H1 (cell line): ENCODE measurements at regions not wholly inside any gene's neighbourhood (a gene's known extent, or its start where the extent isn't known, plus 50 kb on each side); places are given as distances from the start of the nearest gene placed in this dataset.

Experiments
- CTCF ChIA-PET: fragments of 300-600 bp; sonication (Branson Sonifier 250); formaldehyde crosslinking; loops from one replicate; lab custom pipeline; 2021; ENCODE audit not compliant: partially characterized antibody; lab: Charles Lee
- POLR2A ChIA-PET: fragments of 300-600 bp; sonication (Branson Sonifier 250); formaldehyde crosslinking; loops from one replicate; lab custom pipeline; 2021; ENCODE audit warnings: inconsistent platforms; ENCODE audit not compliant: partially characterized antibody; lab: Charles Lee
- DNase-seq, 2 experiments: peaks; one replicate each; pipeline versions ENCODE4 v3.0.0 to v3.0.0-alpha.2; 2010 to 2022; ENCODE audit warnings: low spot score in 2 of 2, low read depth in 1 of 2, mixed read lengths in 1 of 2
- FAIRE-seq: peaks from 2 replicates; lab custom pipeline; 2011; peaks lifted over from hg19 to GRCh38; lab: Jason Lieb, UNC
- H2AFZ ChIP-seq: 2 replicates; pipeline ENCODE4 v1.8.1; 2012; ENCODE audit warnings: low read length, inconsistent platforms
- H2AK5ac ChIP-seq: 2 replicates; pipeline ENCODE4 v1.6.1; 2013; ENCODE audit warnings: low read depth, low read length
- H2BK120ac ChIP-seq: replicated peaks from 2 replicates; pipeline ENCODE3; 2013; ENCODE audit warnings: low read depth, low read length, inconsistent platforms
- H2BK12ac ChIP-seq: 2 replicates; pipeline ENCODE4 v1.6.1; 2013; ENCODE audit warnings: low read depth, low read length
- H2BK15ac ChIP-seq: 2 replicates; pipeline ENCODE4 v1.6.1; 2013; ENCODE audit warnings: low read length
- H2BK20ac ChIP-seq: 2 replicates; pipeline ENCODE4 v1.6.1; 2013; ENCODE audit warnings: low read length
- H2BK5ac ChIP-seq: 2 replicates; pipeline ENCODE4 v1.6.1; 2013; ENCODE audit warnings: low read depth, low read length
- H3K14ac ChIP-seq: 2 replicates; pipeline ENCODE4 v1.6.1; 2013; ENCODE audit warnings: inconsistent platforms; ENCODE audit not compliant: insufficient read length
- H3K18ac ChIP-seq: 2 replicates; pipeline ENCODE4 v1.6.1; 2013; ENCODE audit warnings: low read length; ENCODE audit errors: extremely low read depth
- H3K23ac ChIP-seq: 2 replicates; pipeline ENCODE4 v1.6.1; 2013; ENCODE audit warnings: inconsistent platforms; ENCODE audit not compliant: insufficient read length
- H3K23me2 ChIP-seq: 2 replicates; pipeline ENCODE4 v1.6.1; 2013; ENCODE audit warnings: low read depth, low read length
- H3K27ac ChIP-seq: 2 replicates; pipeline ENCODE4 v1.6.1; 2011; ENCODE audit warnings: low read depth, low read length, inconsistent platforms
- H3K27me3 ChIP-seq, 4 experiments: replicated peaks in 1 of 4; 1 replicate in 1 of 4; 2 replicates in 3 of 4; pipeline versions ENCODE4 v1.6.1 to v1.8.1; 2011 to 2013; ENCODE audit warnings: low read length in 3 of 4, mild to moderate bottlenecking in 3 of 4, inconsistent platforms in 2 of 4, mixed read lengths in 2 of 4, moderate library complexity in 1 of 4; ENCODE audit not compliant: control insufficient read depth in 3 of 4, insufficient read depth in 3 of 4; ENCODE audit errors: extremely low read depth in 1 of 4
- H3K36me3 ChIP-seq, 4 experiments: 2 replicates each; pipeline versions ENCODE4 v1.6.1 to v1.8.1; 2011 to 2013; ENCODE audit warnings: mild to moderate bottlenecking in 4 of 4, low read length in 3 of 4, moderate library complexity in 2 of 4, control low read depth in 1 of 4, inconsistent platforms in 1 of 4; ENCODE audit not compliant: insufficient read depth in 4 of 4, control insufficient read depth in 2 of 4
- H3K4ac ChIP-seq: replicated peaks from 2 replicates; pipeline ENCODE3; 2013; ENCODE audit warnings: low read length, low read depth, mixed read lengths, inconsistent platforms; ENCODE audit not compliant: insufficient read length
- H3K4me1 ChIP-seq, 4 experiments: replicated peaks in 1 of 4; 1 replicate in 1 of 4; 2 replicates in 3 of 4; pipeline versions ENCODE4 v1.6.1 to v1.8.1; 2011 to 2013; ENCODE audit warnings: low read length in 3 of 4, inconsistent platforms in 2 of 4, mixed read lengths in 1 of 4; ENCODE audit not compliant: insufficient read depth in 4 of 4, control insufficient read depth in 3 of 4
- H3K4me2 ChIP-seq, 2 experiments: 2 replicates each; pipeline versions ENCODE4 v1.6.1 to v1.8.1; 2011 to 2013; ENCODE audit warnings: low read depth in 2 of 2, low read length in 2 of 2, control low read depth in 1 of 2, inconsistent platforms in 1 of 2, mild to moderate bottlenecking in 1 of 2; ENCODE audit not compliant: insufficient read depth in 1 of 2
- H3K4me3 ChIP-seq, 4 experiments: fragments of 200-600, 300-600 bp in 1 of 4; sonication (generic), shearing (Covaris generic), sonication (Bioruptor Twin) in 1 of 4; 2 replicates each; pipeline versions ENCODE4 v1.5.1 to v1.8.1; 2011 to 2016; ENCODE audit warnings: low read length in 4 of 4, low read depth in 3 of 4, control low read depth in 2 of 4, inconsistent platforms in 2 of 4, mild to moderate bottlenecking in 2 of 4, mixed read lengths in 1 of 4, moderate library complexity in 1 of 4; ENCODE audit not compliant: insufficient read depth in 2 of 4; ENCODE audit errors: extremely low read depth in 1 of 4
- H3K56ac ChIP-seq: replicated peaks from 2 replicates; pipeline ENCODE3; 2013; ENCODE audit warnings: low read depth, mild to moderate bottlenecking, mixed read lengths, low read length, inconsistent platforms; ENCODE audit not compliant: insufficient read length
- H3K79me1 ChIP-seq: 2 replicates; pipeline ENCODE4 v1.6.1; 2013; ENCODE audit warnings: low read depth, low read length, control low read depth
- H3K79me2 ChIP-seq, 2 experiments: 2 replicates each; pipeline versions ENCODE4 v1.6.1 to v1.8.1; 2012 to 2013; ENCODE audit warnings: low read length in 2 of 2, mild to moderate bottlenecking in 2 of 2, inconsistent platforms in 1 of 2; ENCODE audit not compliant: insufficient read depth in 2 of 2, control insufficient read depth in 1 of 2
- H3K9ac ChIP-seq, 4 experiments: replicated peaks in 1 of 4; 1 replicate in 1 of 4; 2 replicates in 3 of 4; pipeline versions ENCODE4 v1.6.1 to v1.8.1; 2011 to 2013; ENCODE audit warnings: low read depth in 3 of 4, low read length in 3 of 4, control low read depth in 2 of 4, mild to moderate bottlenecking in 2 of 4, moderate library complexity in 2 of 4, inconsistent platforms in 1 of 4; ENCODE audit errors: extremely low read depth in 1 of 4
- H3K9me3 ChIP-seq, 2 experiments: 2 replicates each; pipeline versions ENCODE4 v1.6.1 to v1.8.1; 2012 to 2013; ENCODE audit warnings: mild to moderate bottlenecking in 2 of 2, moderate library complexity in 2 of 2, control low read depth in 1 of 2, inconsistent platforms in 1 of 2, low read depth in 1 of 2, low read length in 1 of 2, mixed read lengths in 1 of 2; ENCODE audit not compliant: insufficient read depth in 2 of 2
- H4K20me1 ChIP-seq, 2 experiments: replicated peaks in 1 of 2; 2 replicates each; pipeline versions ENCODE3 to v1.8.1; 2011 to 2013; ENCODE audit warnings: inconsistent platforms in 2 of 2, low read length in 2 of 2, mild to moderate bottlenecking in 1 of 2; ENCODE audit not compliant: insufficient read depth in 2 of 2, control insufficient read depth in 1 of 2
- H4K5ac ChIP-seq: 2 replicates; pipeline ENCODE4 v1.6.1; 2013; ENCODE audit warnings: low read length, low read depth, mixed read lengths, inconsistent platforms; ENCODE audit not compliant: insufficient read length
- H4K8ac ChIP-seq: 2 replicates; pipeline ENCODE4 v1.8.0; 2013; ENCODE audit warnings: mild to moderate bottlenecking, moderate library complexity, low read length, inconsistent platforms; ENCODE audit not compliant: insufficient read depth; ENCODE audit errors: extremely low read depth
- H4K91ac ChIP-seq: replicated peaks from 2 replicates; pipeline ENCODE3; 2013; ENCODE audit warnings: low read length, mixed read lengths, inconsistent platforms; ENCODE audit not compliant: insufficient read length
- BACH1 ChIP-seq: IDR thresholded peaks from 2 replicates; pipeline ENCODE4 v1.6.1; 2012; ENCODE audit warnings: low read length, improper control_type of control experiment
- CHD1 ChIP-seq: IDR thresholded peaks from 2 replicates; pipeline ENCODE4 v1.6.1; 2012; ENCODE audit warnings: low read depth, low read length, improper control_type of control experiment
- EP300 ChIP-seq, 2 experiments: IDR thresholded peaks; 1 replicate in 1 of 2; 2 replicates in 1 of 2; pipeline ENCODE4 v1.6.1; 2011 to 2012; ENCODE audit warnings: low read depth in 2 of 2, low read length in 2 of 2, mild to moderate bottlenecking in 2 of 2, borderline replicate concordance in 1 of 2, inconsistent platforms in 1 of 2, moderate library complexity in 1 of 2
- SAP30 ChIP-seq: fragments of 300-600 bp; sonication (generic); IDR thresholded peaks from 2 replicates; pipeline ENCODE4 v1.7.1; 2012; ENCODE audit warnings: low read length, moderate library complexity, mild to moderate bottlenecking, inconsistent platforms; ENCODE audit not compliant: insufficient read depth, insufficient replicate concordance
- SP1 ChIP-seq: IDR thresholded peaks from 2 replicates; pipeline ENCODE4 v1.6.1; 2011; ENCODE audit warnings: low read depth, low read length
- WGBS, 2 experiments: shearing (Covaris generic) in 1 of 2; methylation state at CpG; one replicate each; pipeline versions ENCODE4 v1.1.6 to v1.1.7; 2013 to 2015; ENCODE audit warnings: low lambda C conversion rate in 2 of 2, mixed read lengths in 2 of 2, inconsistent platforms in 1 of 2, low coverage in 1 of 2, missing lambda C conversion rate in 1 of 2; ENCODE audit not compliant: insufficient replicate concordance in 2 of 2, insufficient coverage in 1 of 2, insufficient read length in 1 of 2; ENCODE audit errors: extremely low coverage in 1 of 2, missing lambda C conversion rate in 1 of 2; 5-methylcytosine and 5-hydroxymethylcytosine counted together
- TF ChIP-seq, protein P1 (sequence below): IDR thresholded peaks from 2 replicates; pipeline ENCODE4 v1.6.1; 2012; ENCODE audit warnings: inconsistent platforms

DNA sequence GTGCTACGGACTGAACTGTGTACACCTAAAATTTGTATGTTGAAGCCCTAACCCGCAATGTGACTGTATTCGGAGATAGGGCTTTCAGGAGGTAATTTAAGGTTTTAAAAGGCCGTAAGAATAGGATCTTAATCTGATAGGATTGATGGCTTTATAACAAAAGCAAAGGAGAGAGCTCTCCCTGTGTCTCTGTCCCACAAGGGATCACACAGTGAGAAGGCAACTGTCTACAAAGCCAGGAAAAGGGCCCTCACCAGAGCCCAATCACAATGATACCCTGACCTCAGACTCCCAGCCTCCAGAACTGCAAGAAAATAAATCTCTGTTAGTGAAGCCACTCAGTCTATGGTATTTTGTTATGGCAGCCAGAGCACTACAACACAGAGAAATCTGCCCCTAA lies 208.7 kb upstream of the ZC3H12C start:
- ChIA-PET POLR2A (no interaction called here), CTCF (interaction anchor here (0.8 kb wide), 1 partner anchor 31 kb away, joined by 4 read pairs; no protein-coding TSS in a partner anchor)
- no peak overlapping the region for H3K4ac ChIP-seq
- no peak overlapping the region for H3K9ac ChIP-seq
- no peaks in the 10 kb centered on the region for H4K20me1 ChIP-seq
- no peak overlapping the region for H2BK20ac ChIP-seq
- no peak overlapping the region for H3K4me2 ChIP-seq
- no peak overlapping the region for H4K8ac ChIP-seq
- no peak overlapping the region for H4K5ac ChIP-seq
- H2AFZ ChIP-seq: no peak overlapping the region
- H3K27ac ChIP-seq: no peak overlapping the region
- H2BK120ac ChIP-seq: no peak overlapping the region
- H3K79me1 ChIP-seq: no peaks in the 10 kb centered on the region
- FAIRE-seq (no peak), DNase-seq (no peak)
- H3K36me3 ChIP-seq: no peaks in the 10 kb centered on the region
- no peak overlapping the region for H2AK5ac ChIP-seq
- H3K79me2 ChIP-seq: no peaks in the 10 kb centered on the region
- H3K56ac ChIP-seq: no peak overlapping the region
- H3K23me2 ChIP-seq: no peaks in the 10 kb centered on the region
- no peak overlapping the region for H3K14ac ChIP-seq
- no peak overlapping the region for H3K4me3 ChIP-seq
- H2BK5ac ChIP-seq: no peak overlapping the region
- H2BK15ac ChIP-seq: no peak overlapping the region
- no peak overlapping the region for H4K91ac ChIP-seq
- TF ChIP-seq CHD1 (no peak), SP1 (no peak), BACH1 (no peak), EP300 (IDR thresholded peaks at IDR 0.05; ENCODE audit: borderline replicate concordance in 1 of 2, low read depth in 2 of 2, low read length in 2 of 2) (no peak), SAP30 (no peak)
- TF ChIP-seq, protein P1, sequence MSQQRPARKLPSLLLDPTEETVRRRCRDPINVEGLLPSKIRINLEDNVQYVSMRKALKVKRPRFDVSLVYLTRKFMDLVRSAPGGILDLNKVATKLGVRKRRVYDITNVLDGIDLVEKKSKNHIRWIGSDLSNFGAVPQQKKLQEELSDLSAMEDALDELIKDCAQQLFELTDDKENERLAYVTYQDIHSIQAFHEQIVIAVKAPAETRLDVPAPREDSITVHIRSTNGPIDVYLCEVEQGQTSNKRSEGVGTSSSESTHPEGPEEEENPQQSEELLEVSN: no peak
- no peak overlapping the region for H3K23ac ChIP-seq
- H3K4me1 ChIP-seq: no peaks in the 10 kb centered on the region
- no peaks in the 10 kb centered on the region for H3K27me3 ChIP-seq
- H3K9me3 ChIP-seq: no peaks in the 10 kb centered on the region
- H3K18ac ChIP-seq: no peak overlapping the region
- WGBS, 2 experiments: 93% methylated on average over 4 of the region's 4 CpGs; no CpG with 5 or more reads in 1 of the 2 experiments
- H2BK12ac ChIP-seq: no peak overlapping the region
